Prostate gland (tissue), 2 donors: ENCODE measurements at regions not wholly inside any gene's neighbourhood (a gene's known extent, or its start where the extent isn't known, plus 50 kb on each side); places are given as distances from the start of the nearest gene placed in this dataset.

Source experiments
- POLR2A ChIP-seq: fragments of 450-650 bp; IDR thresholded peaks from one replicate; pipeline ENCODE4 v1.6.1; 2016; ENCODE audit warnings: antibody characterized with exemption, mild to moderate bottlenecking
- POLR2AphosphoS5 ChIP-seq: sonication (generic); formaldehyde crosslinking; IDR thresholded peaks from one replicate; pipeline ENCODE4 v1.6.1; 2017; ENCODE audit warnings: antibody characterized with exemption
- TF ChIP-seq, protein P1 (sequence below), 4 experiments: fragments of 200-600 bp in 2 of 4; fragments of 450-650 bp in 2 of 4; sonication (generic) in 2 of 4; IDR thresholded peaks; 1 replicate in 3 of 4; 2 replicates in 1 of 4; pipeline ENCODE4 v1.5.1; 2016 to 2019; ENCODE audit warnings: antibody characterized with exemption in 4 of 4, mild to moderate bottlenecking in 2 of 4, moderate library complexity in 2 of 4

DNA sequence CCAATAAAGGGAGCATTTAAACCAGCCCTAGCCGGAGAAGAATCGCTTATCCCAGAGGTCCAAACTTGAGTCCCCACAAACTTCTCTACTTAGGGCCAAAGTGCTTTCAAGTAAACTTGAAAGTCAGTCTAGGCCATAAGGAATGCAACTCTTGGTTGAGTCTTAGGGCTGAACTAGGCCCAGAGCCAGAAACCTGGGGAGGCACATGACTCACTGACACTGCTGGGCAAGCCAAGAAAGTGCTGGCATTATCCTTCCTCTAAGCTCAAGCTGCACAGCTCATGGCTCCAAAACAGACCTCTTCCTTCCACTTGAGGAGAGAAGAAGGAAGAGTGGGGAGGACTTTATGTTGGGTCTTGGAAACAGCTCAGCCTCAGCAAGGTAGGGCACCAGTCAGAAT, 1257.3 kb upstream of the DIAPH2 start:
- TF ChIP-seq, protein P1, sequence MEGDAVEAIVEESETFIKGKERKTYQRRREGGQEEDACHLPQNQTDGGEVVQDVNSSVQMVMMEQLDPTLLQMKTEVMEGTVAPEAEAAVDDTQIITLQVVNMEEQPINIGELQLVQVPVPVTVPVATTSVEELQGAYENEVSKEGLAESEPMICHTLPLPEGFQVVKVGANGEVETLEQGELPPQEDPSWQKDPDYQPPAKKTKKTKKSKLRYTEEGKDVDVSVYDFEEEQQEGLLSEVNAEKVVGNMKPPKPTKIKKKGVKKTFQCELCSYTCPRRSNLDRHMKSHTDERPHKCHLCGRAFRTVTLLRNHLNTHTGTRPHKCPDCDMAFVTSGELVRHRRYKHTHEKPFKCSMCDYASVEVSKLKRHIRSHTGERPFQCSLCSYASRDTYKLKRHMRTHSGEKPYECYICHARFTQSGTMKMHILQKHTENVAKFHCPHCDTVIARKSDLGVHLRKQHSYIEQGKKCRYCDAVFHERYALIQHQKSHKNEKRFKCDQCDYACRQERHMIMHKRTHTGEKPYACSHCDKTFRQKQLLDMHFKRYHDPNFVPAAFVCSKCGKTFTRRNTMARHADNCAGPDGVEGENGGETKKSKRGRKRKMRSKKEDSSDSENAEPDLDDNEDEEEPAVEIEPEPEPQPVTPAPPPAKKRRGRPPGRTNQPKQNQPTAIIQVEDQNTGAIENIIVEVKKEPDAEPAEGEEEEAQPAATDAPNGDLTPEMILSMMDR (IDR thresholded peaks at IDR 0.05), result no peak
- no peak for TF ChIP-seq POLR2A
- TF ChIP-seq POLR2AphosphoS5, result no peak
